PC-9 (cell line): ENCODE measurements at regions not wholly inside any gene's neighbourhood (a gene's known extent, or its start where the extent isn't known, plus 50 kb on each side); places are given as distances from the start of the nearest gene placed in this dataset.

Source experiments
- BruUV-seq: library from RNA; stranded (reverse); fragments of 400-500 nt; replicated peaks from 2 replicates; lab custom pipeline; 2021; lab: Mats Ljungman, UMichigan
- CTCF ChIA-PET: fragments of 300-600 bp; sonication (Branson Sonifier 250); formaldehyde crosslinking; loops from one replicate; lab custom pipeline; 2022; ENCODE audit warnings: antibody characterized with exemption; lab: Charles Lee
- POLR2A ChIA-PET: fragments of 300-600 bp; sonication (Branson Sonifier 250); formaldehyde crosslinking; loops from one replicate; lab custom pipeline; 2022; ENCODE audit warnings: antibody characterized with exemption; ENCODE audit not compliant: unreplicated experiment; lab: Charles Lee
- DNase-seq, 2 experiments: peaks; one replicate each; pipeline versions ENCODE4 v3.0.0 to v3.0.0-alpha.2; 2015 to 2022; ENCODE audit warnings: mixed read lengths in 1 of 2
- H2AFZ ChIP-seq: fragments of 200-600 bp; sonication (generic); 2 replicates; pipeline ENCODE4 v1.8.1; 2017; ENCODE audit warnings: antibody characterized with exemption
- H3F3A ChIP-seq: fragments of 200-600 bp; sonication (generic); 2 replicates; pipeline ENCODE4 v1.8.1; 2017; ENCODE audit warnings: antibody characterized with exemption, mild to moderate bottlenecking, low read depth; ENCODE audit not compliant: insufficient read depth
- H3K27ac ChIP-seq: fragments of 200-600 bp; sonication (generic); 2 replicates; pipeline ENCODE4 v1.6.1; 2016; ENCODE audit warnings: mixed run types
- H3K27me3 ChIP-seq: fragments of 200-600 bp; sonication (generic); 2 replicates; pipeline ENCODE4 v1.6.1; 2016; ENCODE audit warnings: low read depth, mixed run types; ENCODE audit not compliant: insufficient read depth
- H3K36me3 ChIP-seq: fragments of 200-600 bp; sonication (generic); 2 replicates; pipeline ENCODE4 v1.6.1; 2016; ENCODE audit warnings: low read depth, mixed run types
- H3K4me1 ChIP-seq: fragments of 200-600 bp; sonication (generic); replicated peaks from 2 replicates; pipeline ENCODE4 v1.6.1; 2016; ENCODE audit warnings: mixed run types; ENCODE audit not compliant: insufficient read depth
- H3K4me2 ChIP-seq: fragments of 200-600 bp; sonication (generic); 2 replicates; pipeline ENCODE4 v1.6.1; 2017; ENCODE audit warnings: mixed run types
- H3K4me3 ChIP-seq: fragments of 200-600 bp; sonication (generic); 2 replicates; pipeline ENCODE4 v1.6.1; 2016; ENCODE audit warnings: mixed run types
- H3K79me2 ChIP-seq: fragments of 200-600 bp; sonication (generic); 2 replicates; pipeline ENCODE4 v1.6.1; 2017; ENCODE audit warnings: low read depth, mixed run types
- H3K9me2 ChIP-seq: fragments of 200-600 bp; sonication (generic); 2 replicates; pipeline ENCODE4 v1.8.1; 2017; ENCODE audit warnings: mild to moderate bottlenecking; ENCODE audit not compliant: insufficient read depth
- H3K9me3 ChIP-seq: fragments of 200-600 bp; sonication (generic); 2 replicates; pipeline ENCODE4 v1.8.1; 2016; ENCODE audit warnings: low read depth; ENCODE audit not compliant: insufficient read depth
- H4K20me1 ChIP-seq: fragments of 200-600 bp; sonication (generic); 2 replicates; pipeline ENCODE4 v1.8.1; 2017; ENCODE audit not compliant: insufficient read depth
- CTCF ChIP-seq: fragments of 200-600 bp; sonication (generic); conservative IDR thresholded peaks from 2 replicates; pipeline ENCODE4 v1.6.1; 2017; ENCODE audit warnings: mixed run types, antibody characterized with exemption, mild to moderate bottlenecking, moderate library complexity
- EZH2 ChIP-seq: fragments of 200-600 bp; sonication (generic); IDR thresholded peaks from 2 replicates; pipeline ENCODE4 v1.8.0; 2017; ENCODE audit warnings: antibody characterized with exemption, low read depth
- intact Hi-C: fragments of 100-400 bp; cut with micrococcal nuclease; formaldehyde crosslinking; loops from one replicate; pipeline ENCODE4 v1.10.0; 2022; ENCODE audit not compliant: unreplicated experiment

DNA sequence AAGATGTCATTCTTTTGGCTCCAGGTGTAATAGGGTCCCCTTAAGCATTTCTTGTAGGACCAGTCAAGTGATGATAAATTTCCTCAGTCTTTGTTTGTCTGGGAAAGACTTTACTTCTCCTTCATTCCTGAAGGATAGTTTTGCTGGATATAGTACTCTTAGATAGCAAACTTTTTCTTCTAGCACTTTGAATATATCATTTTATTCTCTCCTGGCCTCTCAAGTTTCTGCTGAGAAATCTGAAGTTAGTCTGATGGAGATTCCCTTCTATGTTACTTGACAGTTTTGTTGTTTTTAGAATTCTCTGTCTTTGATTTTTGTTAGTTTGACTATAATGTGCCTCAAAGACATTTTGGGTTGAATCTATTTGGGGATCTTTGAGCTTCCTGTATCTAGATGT, 181.2 kb upstream of the HES1 start:
- H3F3A ChIP-seq, result no peaks in the 10 kb centered on the region
- H3K27ac ChIP-seq, result no peak overlapping the region
- no peaks in the 10 kb centered on the region for H4K20me1 ChIP-seq
- H3K4me3 ChIP-seq, result no peak overlapping the region
- H3K27me3 ChIP-seq, result no peaks in the 10 kb centered on the region
- H3K9me2 ChIP-seq, result no peaks in the 10 kb centered on the region
- H2AFZ ChIP-seq, result no peak overlapping the region
- H3K4me2 ChIP-seq, result no peak overlapping the region
- ChIA-PET POLR2A (no interaction called here), CTCF (no interaction called here)
- no peaks in the 10 kb centered on the region for H3K79me2 ChIP-seq
- intact Hi-C loops, result no loop called here
- BruUV-seq, result no TSS peak
- no peak for DNase-seq
- peaks cover 18% of the 10 kb centered on the region; the same call in 1 of the 2 replicates for H3K9me3 ChIP-seq
- TF ChIP-seq CTCF, result no peak
- TF ChIP-seq EZH2, result no peak
- peaks cover 8% of the 10 kb centered on the region for H3K4me1 ChIP-seq
- H3K36me3 ChIP-seq, result no peaks in the 10 kb centered on the region

DNA sequence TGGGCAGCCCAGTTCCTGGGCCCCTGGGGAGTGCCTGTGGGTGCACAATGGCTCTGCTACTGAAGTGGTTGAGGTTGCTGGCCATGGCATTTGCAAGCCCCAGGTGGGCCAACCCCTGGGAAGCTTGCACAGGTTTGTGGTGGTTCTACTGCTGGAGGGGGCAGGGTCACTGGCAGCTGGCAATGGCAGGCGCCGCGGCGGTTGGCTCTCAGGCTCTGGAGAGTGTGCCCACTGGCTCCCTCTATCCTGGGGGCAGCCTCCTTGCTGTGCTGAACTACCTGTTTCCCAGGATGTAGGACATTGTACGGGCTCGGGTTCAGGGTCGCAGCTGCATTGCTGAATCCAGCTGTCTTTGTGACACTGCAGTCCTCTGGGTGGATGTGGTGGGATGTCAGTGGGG, 180.2 kb upstream of the HES1 start:
- no peak overlapping the region for H2AFZ ChIP-seq
- ChIA-PET CTCF (no interaction called here), POLR2A (no interaction called here)
- H3F3A ChIP-seq, result no peaks in the 10 kb centered on the region
- TF ChIP-seq CTCF (no peak), EZH2 (no peak)
- no peak overlapping the region for H3K4me3 ChIP-seq
- no peak for DNase-seq
- no peaks in the 10 kb centered on the region for H3K27me3 ChIP-seq
- H3K4me2 ChIP-seq, result no peak overlapping the region
- H3K4me1 ChIP-seq, result peaks cover 8% of the 10 kb centered on the region
- H3K36me3 ChIP-seq, result no peaks in the 10 kb centered on the region
- no peaks in the 10 kb centered on the region for H4K20me1 ChIP-seq
- intact Hi-C loops, result no loop called here
- peaks cover 18% of the 10 kb centered on the region; the same call in 1 of the 2 replicates for H3K9me3 ChIP-seq
- no peaks in the 10 kb centered on the region for H3K79me2 ChIP-seq
- BruUV-seq, result no TSS peak
- no peak overlapping the region for H3K27ac ChIP-seq
- H3K9me2 ChIP-seq, result no peaks in the 10 kb centered on the region

DNA sequence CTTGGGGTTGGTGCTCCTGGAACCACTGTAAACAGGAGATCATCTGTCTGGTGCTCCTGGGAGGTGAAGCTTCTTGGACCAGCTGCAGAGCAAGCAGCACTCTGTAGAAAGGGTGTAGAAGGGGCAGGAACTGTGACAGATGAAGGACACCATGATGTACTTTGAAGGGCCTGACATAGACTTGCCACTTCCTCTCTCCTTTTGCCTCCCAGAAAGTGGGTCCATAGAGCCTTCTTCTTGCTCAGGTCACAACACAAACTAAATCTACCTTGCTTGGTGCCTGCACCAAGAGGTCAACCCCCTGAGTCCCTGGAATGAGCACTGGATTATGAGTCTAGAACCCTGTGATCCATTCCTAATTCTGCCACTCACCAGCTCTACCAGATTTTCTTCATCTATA, 176.1 kb upstream of the HES1 start:
- H2AFZ ChIP-seq, result no peak overlapping the region
- H3K4me1 ChIP-seq, result no peaks in the 10 kb centered on the region
- H3F3A ChIP-seq, result no peaks in the 10 kb centered on the region
- CTCF ChIA-PET, result no interaction called here
- no peaks in the 10 kb centered on the region for H4K20me1 ChIP-seq
- no peak for DNase-seq
- no peak overlapping the region for H3K4me2 ChIP-seq
- POLR2A ChIA-PET, result no interaction called here
- no peaks in the 10 kb centered on the region for H3K79me2 ChIP-seq
- H3K36me3 ChIP-seq, result no peaks in the 10 kb centered on the region
- no peak overlapping the region for H3K27ac ChIP-seq
- intact Hi-C loops, result no loop called here
- H3K4me3 ChIP-seq, result no peak overlapping the region
- TF ChIP-seq CTCF, result no peak
- no peaks in the 10 kb centered on the region for H3K27me3 ChIP-seq
- BruUV-seq, result no TSS peak
- peaks cover 2% of the 10 kb centered on the region; the same call in 1 of the 2 replicates for H3K9me3 ChIP-seq
- H3K9me2 ChIP-seq, result no peaks in the 10 kb centered on the region
